Neuronal stem cell (in vitro differentiated cells): ENCODE measurements at regions not wholly inside any gene's neighbourhood (a gene's known extent, or its start where the extent isn't known, plus 50 kb on each side); places are given as distances from the start of the nearest gene placed in this dataset.

Experiments used
- DNase-seq: peaks from one replicate; pipeline ENCODE4 v3.0.0-alpha.2; 2013; ENCODE audit warnings: low spot score
- H2AFZ ChIP-seq: one replicate; pipeline ENCODE4 v1.6.1; 2013; ENCODE audit warnings: mild to moderate bottlenecking, low read length, inconsistent platforms
- H2AK5ac ChIP-seq: 2 replicates; pipeline ENCODE4 v1.6.1; 2013; ENCODE audit warnings: low read depth, mild to moderate bottlenecking, inconsistent platforms, low read length, moderate library complexity, mixed read lengths
- H2BK120ac ChIP-seq: 2 replicates; pipeline ENCODE4 v1.6.1; 2013; ENCODE audit warnings: low read depth, mild to moderate bottlenecking, inconsistent platforms, low read length, moderate library complexity, mixed read lengths
- H2BK12ac ChIP-seq: one replicate; pipeline ENCODE4 v1.6.1; 2013; ENCODE audit warnings: low read length, inconsistent platforms
- H2BK15ac ChIP-seq: 2 replicates; pipeline ENCODE4 v1.6.1; 2013; ENCODE audit warnings: mild to moderate bottlenecking, low read length, inconsistent platforms, mixed read lengths
- H2BK5ac ChIP-seq: one replicate; pipeline ENCODE4 v1.6.1; 2013; ENCODE audit warnings: inconsistent platforms, mild to moderate bottlenecking, low read length, moderate library complexity
- H3K14ac ChIP-seq: one replicate; pipeline ENCODE4 v1.6.1; 2013; ENCODE audit warnings: low read length, inconsistent platforms
- H3K18ac ChIP-seq: 2 replicates; pipeline ENCODE4 v1.6.1; 2013; ENCODE audit warnings: low read length, inconsistent platforms
- H3K23ac ChIP-seq: 2 replicates; pipeline ENCODE4 v1.6.1; 2013; ENCODE audit warnings: low read depth, mild to moderate bottlenecking, mixed read lengths, low read length, inconsistent platforms; ENCODE audit not compliant: poor library complexity
- H3K27ac ChIP-seq: replicated peaks from 3 replicates; pipeline ENCODE4 v1.5.1; 2013; ENCODE audit warnings: low read length, inconsistent platforms
- H3K27me3 ChIP-seq, 3 experiments: 2 replicates each; pipeline ENCODE4 v1.6.1; 2013; ENCODE audit warnings: low read length in 3 of 3, mild to moderate bottlenecking in 2 of 3, inconsistent platforms in 1 of 3, low read depth in 1 of 3, mixed read lengths in 1 of 3, moderate library complexity in 1 of 3; ENCODE audit not compliant: control insufficient read depth in 3 of 3, insufficient read depth in 3 of 3
- H3K36me3 ChIP-seq, 2 donors: replicated peaks in 1 of 2; 2 replicates each; pipeline ENCODE4 v1.6.1; 2013; ENCODE audit warnings: low read length in 2 of 2; ENCODE audit not compliant: control insufficient read depth in 2 of 2, insufficient read depth in 2 of 2
- H3K4ac ChIP-seq: 2 replicates; pipeline ENCODE4 v1.6.1; 2013; ENCODE audit warnings: inconsistent platforms, mild to moderate bottlenecking, low read length, moderate library complexity
- H3K4me1 ChIP-seq, 2 donors: 1 replicate in 1 of 2; 2 replicates in 1 of 2; pipeline ENCODE4 v1.6.1; 2013; ENCODE audit warnings: low read length in 2 of 2, low read depth in 1 of 2; ENCODE audit not compliant: control insufficient read depth in 2 of 2, insufficient read depth in 1 of 2
- H3K4me2 ChIP-seq: one replicate; pipeline ENCODE4 v1.6.1; 2013; ENCODE audit warnings: mild to moderate bottlenecking, low read length, inconsistent platforms; ENCODE audit not compliant: insufficient read depth, poor library complexity, severe bottlenecking
- H3K4me3 ChIP-seq, 2 donors: 2 replicates each; pipeline ENCODE4 v1.5.1; 2013; ENCODE audit warnings: low read length in 2 of 2, mild to moderate bottlenecking in 2 of 2, inconsistent platforms in 1 of 2, moderate library complexity in 1 of 2
- H3K79me1 ChIP-seq: one replicate; pipeline ENCODE4 v1.6.1; 2013; ENCODE audit warnings: low read depth, mild to moderate bottlenecking, inconsistent platforms, low read length, moderate library complexity
- H3K9ac ChIP-seq: one replicate; pipeline ENCODE4 v1.6.1; 2013; ENCODE audit warnings: mild to moderate bottlenecking, low read depth, low read length, inconsistent platforms; ENCODE audit not compliant: poor library complexity
- H3K9me3 ChIP-seq, 2 donors: replicated peaks in 1 of 2; 2 replicates each; pipeline versions ENCODE3 to v1.6.1; 2013; ENCODE audit warnings: low read length in 2 of 2, mild to moderate bottlenecking in 2 of 2, inconsistent platforms in 1 of 2, low read depth in 1 of 2, mixed read lengths in 1 of 2, moderate library complexity in 1 of 2; ENCODE audit not compliant: control insufficient read depth in 2 of 2, insufficient read depth in 1 of 2
- H4K8ac ChIP-seq: one replicate; pipeline ENCODE4 v1.6.1; 2013; ENCODE audit warnings: low read depth, mild to moderate bottlenecking, inconsistent platforms, low read length, moderate library complexity
- H4K91ac ChIP-seq: one replicate; pipeline ENCODE4 v1.6.1; 2013; ENCODE audit warnings: low read length, low read depth, mild to moderate bottlenecking, inconsistent platforms; ENCODE audit not compliant: poor library complexity
- WGBS, 2 donors: extraction: QIAGEN DNeasy Blood & Tissue Kit; methylation state at CpG; one replicate each; pipeline ENCODE4 v1.1.7; 2013; ENCODE audit warnings: missing lambda C conversion rate in 2 of 2, mixed read lengths in 1 of 2; ENCODE audit not compliant: insufficient read length in 2 of 2, insufficient replicate concordance in 1 of 2; ENCODE audit errors: extremely low coverage in 2 of 2; 5-methylcytosine and 5-hydroxymethylcytosine counted together

DNA sequence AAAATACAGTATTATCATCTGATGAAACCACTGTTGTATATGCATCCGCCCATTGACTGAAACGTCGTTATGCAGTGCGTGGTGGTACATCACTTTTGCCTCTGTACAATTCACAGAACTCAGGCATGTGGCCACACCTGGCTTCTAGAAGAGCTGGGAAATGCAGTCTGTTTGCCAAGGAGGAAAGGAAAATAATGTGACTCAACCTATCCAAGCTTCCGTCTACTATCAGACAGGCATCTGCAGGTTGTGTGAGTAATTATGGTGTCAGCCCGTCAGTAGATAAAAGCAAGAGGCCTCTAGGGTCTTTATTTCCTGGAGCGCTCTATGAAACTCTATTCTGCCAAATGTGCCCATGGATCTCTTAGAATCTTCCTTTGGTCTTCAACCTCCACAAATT is 111.6 kb downstream of the BBS10 start:
- no peak overlapping the region for H2AFZ ChIP-seq
- peaks cover 0 to 3% of the 10 kb centered on the region in 2 donors for H3K9me3 ChIP-seq
- H3K9ac ChIP-seq, result no peak overlapping the region
- no peak overlapping the region for H3K14ac ChIP-seq
- no peak overlapping the region for H3K27ac ChIP-seq
- no peak overlapping the region for H3K23ac ChIP-seq
- no peak overlapping the region for H2BK5ac ChIP-seq
- no peak overlapping the region for H2BK120ac ChIP-seq
- no peak overlapping the region for H3K4me2 ChIP-seq
- no peak for DNase-seq
- H3K36me3 ChIP-seq, result no peaks in the 10 kb centered on the region
- H3K4me1 ChIP-seq, result no peaks in the 10 kb centered on the region
- H4K91ac ChIP-seq, result no peak overlapping the region
- no peak overlapping the region for H2BK15ac ChIP-seq
- no peak overlapping the region for H3K18ac ChIP-seq
- no peak overlapping the region for H3K4me3 ChIP-seq
- no peak overlapping the region for H4K8ac ChIP-seq
- H3K79me1 ChIP-seq, result no peaks in the 10 kb centered on the region
- no peak overlapping the region for H3K4ac ChIP-seq
- H3K27me3 ChIP-seq, result peaks cover 0 to 3% (median 0%) of the 10 kb centered on the region in 3 experiments
- no peak overlapping the region for H2BK12ac ChIP-seq
- H2AK5ac ChIP-seq, result no peak overlapping the region
- WGBS, 2 donors, result no CpG with 5 or more reads among the region's 7 CpGs

DNA sequence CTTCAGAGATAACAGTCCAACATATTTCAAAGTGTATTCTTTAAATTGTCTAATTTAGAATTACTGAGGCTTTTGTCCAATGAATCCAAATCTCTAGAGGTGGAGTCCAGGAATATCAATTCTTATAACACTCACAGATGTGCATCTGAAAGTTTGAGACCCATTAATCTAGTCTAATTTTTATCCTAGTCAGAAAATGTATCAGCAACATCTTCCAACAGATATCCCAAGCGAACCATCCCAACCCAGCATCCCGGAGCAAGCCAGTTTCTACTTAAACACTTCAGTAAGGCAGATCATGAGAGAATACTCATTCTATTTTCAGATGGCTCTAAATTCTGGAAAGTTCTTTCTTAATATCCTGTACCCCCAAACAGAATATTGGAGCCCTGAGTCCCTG is 113.5 kb downstream of the BBS10 start:
- H3K27me3 ChIP-seq, result peaks cover 0 to 3% (median 0%) of the 10 kb centered on the region in 3 experiments
- H3K36me3 ChIP-seq, result no peaks in the 10 kb centered on the region
- H2AK5ac ChIP-seq, result no peak overlapping the region
- H3K4me1 ChIP-seq, result no peaks in the 10 kb centered on the region
- H3K27ac ChIP-seq, result no peak overlapping the region
- H3K4me3 ChIP-seq, result no peak overlapping the region
- no peak for DNase-seq
- H2BK120ac ChIP-seq, result no peak overlapping the region
- no peak overlapping the region for H4K8ac ChIP-seq
- no peak overlapping the region for H3K14ac ChIP-seq
- H3K18ac ChIP-seq, result no peak overlapping the region
- H3K79me1 ChIP-seq, result no peaks in the 10 kb centered on the region
- no peak overlapping the region for H2BK12ac ChIP-seq
- no peak overlapping the region for H2BK5ac ChIP-seq
- no CpG with 5 or more reads among the region's 2 CpGs for WGBS, 2 donors
- no peaks in the 10 kb centered on the region for H3K9me3 ChIP-seq
- H4K91ac ChIP-seq, result no peak overlapping the region
- no peak overlapping the region for H3K23ac ChIP-seq
- no peak overlapping the region for H3K4me2 ChIP-seq
- no peak overlapping the region for H3K4ac ChIP-seq
- no peak overlapping the region for H2AFZ ChIP-seq
- no peak overlapping the region for H2BK15ac ChIP-seq
- no peak overlapping the region for H3K9ac ChIP-seq

DNA sequence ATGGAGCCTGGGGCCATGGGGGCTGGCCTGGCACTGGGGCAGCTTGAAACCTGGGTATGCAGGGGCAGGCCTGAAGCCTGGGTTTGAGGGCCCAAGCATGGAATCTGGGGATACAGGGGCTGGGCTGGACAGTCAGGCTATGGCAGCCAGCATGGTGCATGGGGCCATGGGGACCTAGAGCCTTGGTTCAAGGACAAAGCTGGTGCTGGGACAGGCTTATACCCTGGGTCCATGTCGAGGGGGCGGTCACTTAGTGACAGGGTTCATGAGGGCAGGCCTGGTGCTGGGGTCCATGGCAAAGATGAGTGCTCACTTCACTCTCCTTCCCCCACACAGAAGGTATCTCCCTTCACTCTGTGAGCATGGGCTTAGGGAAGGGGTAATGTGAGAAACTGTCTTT is 116.2 kb downstream of the BBS10 start:
- no peak overlapping the region for H4K91ac ChIP-seq
- H3K9me3 ChIP-seq, result no peaks in the 10 kb centered on the region
- no peak overlapping the region for H2BK12ac ChIP-seq
- no peak overlapping the region for H3K27ac ChIP-seq
- no peak overlapping the region for H2BK15ac ChIP-seq
- no peak overlapping the region for H3K4ac ChIP-seq
- no peak overlapping the region for H2AK5ac ChIP-seq
- H4K8ac ChIP-seq, result no peak overlapping the region
- H3K27me3 ChIP-seq, result peaks cover 0 to 3% (median 0%) of the 10 kb centered on the region in 3 experiments
- H2AFZ ChIP-seq, result no peak overlapping the region
- H3K9ac ChIP-seq, result no peak overlapping the region
- no peaks in the 10 kb centered on the region for H3K4me1 ChIP-seq
- no peak overlapping the region for H3K18ac ChIP-seq
- no peaks in the 10 kb centered on the region for H3K36me3 ChIP-seq
- H2BK120ac ChIP-seq, result no peak overlapping the region
- no peak overlapping the region for H2BK5ac ChIP-seq
- H3K4me2 ChIP-seq, result no peak overlapping the region
- H3K23ac ChIP-seq, result no peak overlapping the region
- no peaks in the 10 kb centered on the region for H3K79me1 ChIP-seq
- H3K14ac ChIP-seq, result no peak overlapping the region
- H3K4me3 ChIP-seq, result no peak overlapping the region
- DNase-seq, result no peak
- no CpG with 5 or more reads among the region's 2 CpGs for WGBS, 2 donors

DNA sequence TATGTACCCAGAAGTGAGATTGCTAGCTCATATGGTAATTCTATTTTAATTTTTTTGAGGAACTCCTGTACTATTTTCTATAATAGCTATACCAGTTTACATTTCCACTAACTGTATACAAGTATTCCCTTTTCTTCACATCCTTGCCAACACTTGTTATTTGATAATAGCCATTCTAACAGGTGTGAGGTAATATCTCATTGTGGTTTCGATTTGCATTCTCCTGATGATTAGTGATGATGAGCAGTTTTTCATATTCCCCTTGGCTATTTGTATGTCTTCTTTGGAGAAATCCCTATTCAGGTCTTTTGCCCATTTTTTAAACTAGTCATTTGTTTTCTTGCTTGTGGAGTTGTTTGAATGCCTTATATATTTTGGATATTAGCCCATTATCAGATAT is 121.3 kb downstream of the BBS10 start:
- DNase-seq, result no peak
- H3K79me1 ChIP-seq, result no peaks in the 10 kb centered on the region
- H3K4me2 ChIP-seq, result no peak overlapping the region
- no peak overlapping the region for H2BK12ac ChIP-seq
- no peak overlapping the region for H3K18ac ChIP-seq
- no peak overlapping the region for H3K27ac ChIP-seq
- H2BK120ac ChIP-seq, result no peak overlapping the region
- H3K9ac ChIP-seq, result no peak overlapping the region
- H3K4me3 ChIP-seq, result no peak overlapping the region
- no peaks in the 10 kb centered on the region for H3K4me1 ChIP-seq
- no peak overlapping the region for H2AK5ac ChIP-seq
- H3K14ac ChIP-seq, result no peak overlapping the region
- H3K4ac ChIP-seq, result no peak overlapping the region
- WGBS, 2 donors, result no CpG with 5 or more reads among the region's 1 CpG
- no peak overlapping the region for H2AFZ ChIP-seq
- H2BK5ac ChIP-seq, result no peak overlapping the region
- H3K27me3 ChIP-seq, result peaks cover 0 to under 1% (median 0%) of the 10 kb centered on the region in 3 experiments
- H3K9me3 ChIP-seq, result no peaks in the 10 kb centered on the region
- no peaks in the 10 kb centered on the region for H3K36me3 ChIP-seq
- no peak overlapping the region for H3K23ac ChIP-seq
- H4K91ac ChIP-seq, result no peak overlapping the region
- no peak overlapping the region for H2BK15ac ChIP-seq
- no peak overlapping the region for H4K8ac ChIP-seq
